ENCODE measurements at regions not wholly inside any gene's neighbourhood (a gene's known extent, or its start where the extent isn't known, plus 50 kb on each side); places are given as distances from the start of the nearest gene placed in this dataset.

- DNase-seq: no peak
Measured at GRCh38 chr20:50455656-50456451, 54.3 kb upstream of the PTPN1 start.

GRCh38 chr20:50456452-50457324, 53.5 kb upstream of the PTPN1 start:
- no peak for DNase-seq

- no peak for DNase-seq
Measured at GRCh38 chr20:50459124-50459918, 50.9 kb upstream of the PTPN1 start.

GRCh38 chr20:50460115-50460607, 50.0 kb upstream of the PTPN1 start:
- DNase-seq: no peak
